Cardiac muscle cell (in vitro differentiated cells and primary cell): ENCODE measurements at regions not wholly inside any gene's neighbourhood (a gene's known extent, or its start where the extent isn't known, plus 50 kb on each side); places are given as distances from the start of the nearest gene placed in this dataset.
"Not testable (repeated sequence)": the region's sequence is repeated elsewhere in the genome, so short reads cannot be mapped to it uniquely, and the experiment has no call there.

Experiments used
- DNase-seq, 2 donors: peaks; one replicate each; pipeline versions ENCODE4 v3.0.0 to v3.0.0-alpha.2; 2010 to 2017; ENCODE audit warnings: low read depth in 1 of 2, low spot score in 1 of 2
- H3K27ac ChIP-seq: fragments of 200-600 bp; sonication (generic); 2 replicates; pipeline ENCODE4 v1.5.1; 2016
- H3K27me3 ChIP-seq: fragments of 200-600 bp; sonication (generic); 2 replicates; pipeline ENCODE4 v1.6.0; 2016; ENCODE audit warnings: control low read depth
- H3K36me3 ChIP-seq: fragments of 200-600 bp; sonication (generic); 2 replicates; pipeline ENCODE4 v1.5.1; 2016; ENCODE audit warnings: control low read depth
- H3K4me1 ChIP-seq: fragments of 200-600 bp; sonication (generic); 2 replicates; pipeline ENCODE4 v1.8.1; 2017; ENCODE audit warnings: low read depth, mild to moderate bottlenecking, mixed run types
- H3K4me3 ChIP-seq: fragments of 200-600 bp; sonication (generic); 2 replicates; pipeline ENCODE4 v1.5.1; 2016; ENCODE audit warnings: mild to moderate bottlenecking
- H3K9me3 ChIP-seq: fragments of 200-600 bp; sonication (generic); 2 replicates; pipeline ENCODE4 v1.5.1; 2017; ENCODE audit warnings: low read depth, mild to moderate bottlenecking, control low read depth
- TF ChIP-seq, protein P1 (sequence below): IDR thresholded peaks from 2 replicates; pipeline ENCODE4 v1.5.1; 2012; ENCODE audit warnings: low read depth, mild to moderate bottlenecking, low read length

DNA sequence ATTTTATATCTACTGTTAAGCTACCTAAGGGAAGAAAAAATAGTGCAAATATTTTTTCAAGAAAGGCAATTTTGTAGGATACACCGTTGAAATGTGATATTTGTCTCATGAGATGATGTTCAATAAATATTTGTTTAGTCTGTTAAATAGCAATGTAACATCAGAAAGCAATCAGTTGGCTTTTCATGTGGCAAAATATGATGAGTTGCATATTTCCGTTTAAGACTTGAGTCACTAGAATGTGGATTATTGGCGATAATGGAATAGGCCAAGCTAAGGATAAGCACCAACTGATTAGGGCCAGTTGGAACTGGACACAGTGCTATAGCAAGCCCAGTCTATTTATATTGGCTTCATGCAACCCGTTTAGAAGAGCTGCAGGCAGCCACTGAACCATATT lies 250.4 kb upstream of the SLC16A7 start:
- no peak overlapping the region for H3K4me3 ChIP-seq
- no peaks in the 10 kb centered on the region for H3K4me1 ChIP-seq
- DNase-seq, result no peak
- H3K27me3 ChIP-seq, result no peaks in the 10 kb centered on the region
- H3K27ac ChIP-seq, result no peak overlapping the region
- H3K36me3 ChIP-seq, result no peaks in the 10 kb centered on the region
- TF ChIP-seq, protein P1, sequence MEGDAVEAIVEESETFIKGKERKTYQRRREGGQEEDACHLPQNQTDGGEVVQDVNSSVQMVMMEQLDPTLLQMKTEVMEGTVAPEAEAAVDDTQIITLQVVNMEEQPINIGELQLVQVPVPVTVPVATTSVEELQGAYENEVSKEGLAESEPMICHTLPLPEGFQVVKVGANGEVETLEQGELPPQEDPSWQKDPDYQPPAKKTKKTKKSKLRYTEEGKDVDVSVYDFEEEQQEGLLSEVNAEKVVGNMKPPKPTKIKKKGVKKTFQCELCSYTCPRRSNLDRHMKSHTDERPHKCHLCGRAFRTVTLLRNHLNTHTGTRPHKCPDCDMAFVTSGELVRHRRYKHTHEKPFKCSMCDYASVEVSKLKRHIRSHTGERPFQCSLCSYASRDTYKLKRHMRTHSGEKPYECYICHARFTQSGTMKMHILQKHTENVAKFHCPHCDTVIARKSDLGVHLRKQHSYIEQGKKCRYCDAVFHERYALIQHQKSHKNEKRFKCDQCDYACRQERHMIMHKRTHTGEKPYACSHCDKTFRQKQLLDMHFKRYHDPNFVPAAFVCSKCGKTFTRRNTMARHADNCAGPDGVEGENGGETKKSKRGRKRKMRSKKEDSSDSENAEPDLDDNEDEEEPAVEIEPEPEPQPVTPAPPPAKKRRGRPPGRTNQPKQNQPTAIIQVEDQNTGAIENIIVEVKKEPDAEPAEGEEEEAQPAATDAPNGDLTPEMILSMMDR, result no peak
- H3K9me3 ChIP-seq, result no peaks in the 10 kb centered on the region

DNA sequence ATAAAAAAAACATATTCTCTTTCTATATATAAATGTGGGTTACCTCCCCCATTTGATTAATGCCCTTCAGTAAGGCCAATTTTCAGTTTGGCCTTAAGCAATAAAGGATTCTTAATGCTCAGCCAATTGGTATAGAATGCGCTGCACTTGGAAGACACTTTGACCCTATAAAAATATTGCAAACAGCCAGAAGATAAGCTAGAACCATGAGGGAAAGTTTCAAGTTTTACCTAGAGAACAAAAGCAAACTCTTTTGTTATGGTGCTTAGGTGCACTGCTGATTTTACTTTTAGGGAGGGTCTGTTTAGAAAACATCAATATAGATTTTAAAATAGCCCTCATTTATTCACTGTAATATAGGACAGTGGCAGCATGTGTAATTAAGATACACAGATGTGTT lies 251.6 kb upstream of the SLC16A7 start:
- H3K9me3 ChIP-seq, result no peaks in the 10 kb centered on the region
- H3K4me1 ChIP-seq, result no peaks in the 10 kb centered on the region
- no peak for DNase-seq
- H3K4me3 ChIP-seq, result no peak overlapping the region
- no peaks in the 10 kb centered on the region for H3K27me3 ChIP-seq
- no peak overlapping the region for H3K27ac ChIP-seq
- no peaks in the 10 kb centered on the region for H3K36me3 ChIP-seq
- TF ChIP-seq, protein P1, result no peak

DNA sequence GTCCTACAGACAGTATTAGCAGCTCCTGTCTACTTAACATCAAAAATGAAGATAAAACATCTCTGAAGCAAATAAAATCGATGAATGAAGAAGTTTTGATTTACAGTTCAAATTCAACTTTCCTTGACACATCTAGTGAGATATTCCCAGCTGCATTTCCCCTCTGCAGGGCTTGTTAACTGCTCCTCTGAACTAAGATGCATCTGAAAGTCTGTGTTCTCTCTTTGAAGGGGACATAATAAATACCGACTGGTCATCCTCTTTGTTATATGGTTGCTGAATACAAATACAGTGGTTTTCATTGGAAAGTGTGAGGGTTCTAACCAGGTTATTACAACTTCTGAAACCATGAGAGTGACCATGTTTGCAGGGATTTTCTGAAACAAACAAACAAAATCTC lies 266.4 kb upstream of the SLC16A7 start:
- Histone ChIP-seq H3K4me3 (no peak overlapping the region), H3K27ac (no peak overlapping the region), H3K4me1 (no peaks in the 10 kb centered on the region), H3K9me3 (no peaks in the 10 kb centered on the region), H3K36me3 (no peaks in the 10 kb centered on the region), H3K27me3 (no peaks in the 10 kb centered on the region)
- no peak for DNase-seq
- TF ChIP-seq, protein P1, result no peak

DNA sequence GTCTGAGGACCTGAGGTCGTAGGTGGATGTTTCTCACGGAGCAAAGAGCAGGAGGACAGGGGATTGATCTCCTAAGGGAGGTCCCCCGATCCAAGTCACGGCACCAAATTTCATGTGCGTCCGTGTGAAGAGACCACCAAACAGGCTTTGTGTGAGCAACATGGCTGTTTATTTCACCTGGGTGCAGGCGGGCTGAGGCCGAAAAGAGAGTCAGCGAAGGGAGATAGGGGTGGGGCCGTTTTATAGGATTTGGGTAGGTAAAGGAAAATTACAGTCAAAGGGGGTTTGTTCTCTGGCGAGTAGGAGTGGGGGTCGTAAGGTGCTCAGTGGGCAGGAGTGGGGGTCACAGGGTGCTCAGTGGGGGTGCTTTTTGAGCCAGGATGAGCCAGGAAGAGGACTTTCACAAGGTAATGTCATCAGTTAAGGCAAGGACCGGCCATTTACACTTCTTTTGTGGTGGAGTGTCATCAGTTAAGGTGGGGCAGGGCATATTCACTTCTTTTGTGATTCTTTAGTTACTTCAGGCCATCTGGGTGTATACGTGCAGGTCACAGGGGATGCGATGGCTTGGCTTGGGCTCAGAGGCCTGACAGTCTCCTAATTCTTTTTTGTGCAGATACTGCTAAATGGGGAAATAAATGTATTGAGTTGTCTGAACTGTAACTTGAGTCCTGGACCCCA lies 267.3 kb upstream of the SLC16A7 start:
- H3K27me3 ChIP-seq, H3K4me1 ChIP-seq, H3K27ac ChIP-seq, DNase-seq, H3K4me3 ChIP-seq, H3K9me3 ChIP-seq, H3K36me3 ChIP-seq: not testable (repeated sequence)

DNA sequence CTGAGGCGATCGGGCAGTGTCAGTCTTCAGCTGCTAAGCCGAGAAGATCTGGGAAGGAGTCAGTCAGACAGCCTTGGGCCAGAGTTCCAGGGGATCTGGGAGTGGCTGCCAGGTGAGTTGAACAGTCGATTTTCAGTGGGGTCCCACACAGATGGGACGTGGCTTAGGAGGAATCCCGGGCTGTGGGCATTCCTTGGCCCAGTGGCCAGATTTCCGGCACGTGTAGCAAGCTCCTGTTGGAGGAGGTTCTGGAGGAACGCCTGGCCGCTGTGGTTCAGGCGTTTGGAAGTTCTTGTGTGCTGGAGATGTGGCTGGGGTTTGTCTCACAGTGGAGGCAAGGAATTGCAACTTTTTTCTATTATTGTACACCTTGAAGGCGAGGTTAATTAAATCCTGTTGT lies 269.4 kb upstream of the SLC16A7 start:
- H3K4me1 ChIP-seq, H3K36me3 ChIP-seq, H3K27me3 ChIP-seq, H3K27ac ChIP-seq, DNase-seq, H3K9me3 ChIP-seq, H3K4me3 ChIP-seq: not testable (repeated sequence)

DNA sequence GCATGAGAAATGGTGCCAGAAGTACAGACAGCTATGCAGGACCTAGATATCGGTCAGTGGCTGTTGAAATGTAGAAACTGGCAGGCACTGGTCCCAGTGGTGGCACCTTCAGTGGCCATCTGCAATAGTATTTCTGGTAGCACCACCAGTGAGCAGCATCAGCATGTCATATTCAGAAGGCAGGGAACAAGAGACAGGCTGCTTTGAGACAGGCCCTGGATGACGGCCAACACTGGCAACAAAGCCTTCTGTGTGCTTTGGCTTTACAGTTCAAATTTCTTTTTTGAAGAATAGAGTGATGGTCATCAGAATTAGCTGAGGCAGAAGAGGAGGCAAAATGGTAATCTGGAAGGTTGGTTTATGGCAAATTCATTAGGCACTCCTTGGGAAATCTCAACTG lies 273.4 kb upstream of the SLC16A7 start:
- Histone ChIP-seq H3K4me3 (no peak overlapping the region), H3K27me3 (no peaks in the 10 kb centered on the region), H3K36me3 (no peaks in the 10 kb centered on the region), H3K27ac (no peak overlapping the region), H3K9me3 (no peaks in the 10 kb centered on the region), H3K4me1 (no peaks in the 10 kb centered on the region)
- TF ChIP-seq, protein P1, result no peak
- no peak for DNase-seq

DNA sequence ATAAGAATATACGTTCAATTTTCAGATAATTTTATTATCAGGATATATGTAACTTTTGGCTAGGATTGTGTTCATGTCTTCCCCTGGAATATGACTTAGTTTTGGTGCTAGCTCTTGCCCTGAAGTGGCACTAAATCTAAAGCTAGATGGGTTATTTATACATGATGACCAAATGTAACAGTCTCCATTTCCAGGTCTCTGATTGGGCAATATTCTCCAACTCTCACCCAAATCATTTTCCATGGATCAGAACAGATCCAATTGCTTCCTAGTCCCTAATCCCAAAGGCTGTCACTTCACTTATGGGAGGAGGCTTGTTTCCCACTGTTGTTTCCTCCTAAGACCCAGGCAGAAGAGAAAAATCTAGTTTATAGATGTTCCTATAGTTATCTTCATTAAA lies 274.6 kb upstream of the SLC16A7 start:
- Histone ChIP-seq H3K36me3 (no peaks in the 10 kb centered on the region), H3K4me3 (no peak overlapping the region), H3K27ac (no peak overlapping the region), H3K4me1 (no peaks in the 10 kb centered on the region), H3K9me3 (no peaks in the 10 kb centered on the region), H3K27me3 (no peaks in the 10 kb centered on the region)
- TF ChIP-seq, protein P1, result no peak
- no peak for DNase-seq
